ENCODE measurements at regions not wholly inside any gene's neighbourhood (a gene's known extent, or its start where the extent isn't known, plus 50 kb on each side); places are given as distances from the start of the nearest gene placed in this dataset.
A peak's percentile ranks its signal among the peaks of the same experiment; 100 is the strongest.

DNA sequence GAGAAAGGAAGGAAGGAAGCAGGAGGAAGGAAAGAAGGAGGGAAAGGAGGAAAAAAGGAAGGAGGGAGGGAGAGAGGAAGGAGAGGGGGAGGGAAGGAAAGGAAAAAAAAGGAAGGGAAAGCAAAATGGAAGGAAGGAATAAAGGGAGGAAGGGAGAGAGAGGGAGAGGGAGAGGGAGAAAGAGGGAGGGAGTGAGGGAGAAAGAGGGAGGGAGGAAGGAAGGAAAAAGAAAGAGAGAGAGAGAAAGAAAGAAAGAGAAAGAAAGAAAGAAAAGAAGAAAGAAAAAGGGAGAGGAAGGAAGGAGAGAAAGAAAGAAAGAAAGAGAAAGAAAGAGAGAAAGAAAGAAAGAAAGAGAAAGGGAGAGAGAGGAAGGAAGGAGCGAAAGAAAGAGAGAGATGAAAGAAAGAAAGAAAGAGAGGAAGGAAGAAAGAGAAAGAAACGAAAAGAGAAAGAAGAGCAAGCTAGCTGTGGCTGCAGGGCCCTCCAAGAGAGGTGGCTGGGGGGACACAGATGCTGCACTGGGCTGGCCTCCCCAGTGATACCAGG lies 472.4 kb upstream of the MGMT start:
- DNase-seq: no peak

- no peak for DNase-seq
Measured at GRCh38 chr10:128995676-128996075, 471.4 kb upstream of the MGMT start.

DNA sequence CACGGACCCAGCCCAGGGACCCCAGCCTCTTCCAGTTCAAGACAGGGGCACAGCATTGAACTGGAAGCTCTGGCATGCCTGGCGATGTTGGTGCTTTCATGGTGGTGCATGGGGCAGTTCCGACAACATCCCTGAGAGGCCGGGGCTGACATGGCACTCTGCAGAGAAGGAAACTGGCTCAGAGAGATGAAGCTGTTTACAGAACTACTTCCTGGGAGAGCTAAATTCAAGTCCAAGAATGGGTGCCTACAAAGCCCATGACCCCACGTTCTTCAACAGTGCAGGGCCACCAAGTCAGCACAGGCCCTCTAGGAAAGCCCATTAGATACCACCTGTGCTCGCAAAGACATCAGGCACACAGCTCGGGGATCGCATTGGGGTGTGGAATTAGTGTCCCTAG lies 470.9 kb upstream of the MGMT start:
- no peak for DNase-seq

DNA sequence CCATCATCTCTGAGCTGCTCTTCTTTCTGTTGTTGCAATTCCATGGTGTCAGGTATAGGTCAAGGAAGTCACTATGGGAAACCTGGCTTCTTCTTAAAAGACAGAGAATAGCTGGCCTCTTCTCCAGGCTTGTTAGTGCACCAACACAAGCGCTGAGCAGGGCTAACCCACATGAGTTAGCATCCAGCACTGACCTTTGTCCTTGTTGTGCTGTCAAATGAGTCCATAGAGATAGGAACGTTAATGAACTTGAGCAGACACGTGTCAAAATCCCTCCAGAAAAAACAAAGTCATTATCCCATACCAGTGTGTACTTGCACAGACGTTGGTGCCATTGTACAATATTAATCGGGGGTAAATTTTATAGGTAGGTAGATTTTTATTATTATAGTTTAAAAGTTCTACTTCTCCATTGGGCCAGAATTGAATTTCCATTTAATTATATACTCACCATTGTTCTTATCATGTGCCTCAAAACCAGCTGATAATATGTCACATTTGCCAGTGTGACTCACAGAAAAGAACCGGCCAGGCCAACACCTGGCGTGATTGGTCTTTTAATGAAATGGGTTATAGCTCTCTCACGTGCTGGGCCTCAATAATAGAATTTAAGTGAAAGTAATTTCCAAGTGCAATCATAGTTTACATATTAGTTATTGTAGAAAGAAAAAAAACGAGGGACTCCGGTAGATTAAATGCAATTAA lies 468.8 kb upstream of the MGMT start:
- DNase-seq: no peak

GRCh38 chr10:129004398-129004797 lies 462.6 kb upstream of the MGMT start:
- DNase-seq: no peak

DNA sequence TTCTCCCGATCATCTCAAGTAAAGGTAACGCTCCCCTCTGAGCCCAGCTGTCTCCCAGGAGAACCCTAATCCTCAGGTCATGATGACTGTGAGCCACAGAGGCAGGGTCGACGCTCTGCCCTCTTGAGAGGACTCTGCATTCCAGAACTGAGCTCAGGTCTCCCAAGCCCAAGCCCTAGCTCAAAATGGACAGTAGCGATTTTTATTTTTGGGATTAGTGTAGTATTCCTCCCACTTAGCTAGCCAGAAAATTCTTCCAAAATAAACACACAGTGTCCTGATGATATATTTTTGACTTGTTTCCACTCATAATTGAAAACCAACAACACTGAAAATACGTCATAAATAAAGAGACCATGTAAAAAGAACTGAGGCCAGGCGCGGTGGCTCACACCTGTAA lies 462.0 kb upstream of the MGMT start:
- no peak for DNase-seq

DNA sequence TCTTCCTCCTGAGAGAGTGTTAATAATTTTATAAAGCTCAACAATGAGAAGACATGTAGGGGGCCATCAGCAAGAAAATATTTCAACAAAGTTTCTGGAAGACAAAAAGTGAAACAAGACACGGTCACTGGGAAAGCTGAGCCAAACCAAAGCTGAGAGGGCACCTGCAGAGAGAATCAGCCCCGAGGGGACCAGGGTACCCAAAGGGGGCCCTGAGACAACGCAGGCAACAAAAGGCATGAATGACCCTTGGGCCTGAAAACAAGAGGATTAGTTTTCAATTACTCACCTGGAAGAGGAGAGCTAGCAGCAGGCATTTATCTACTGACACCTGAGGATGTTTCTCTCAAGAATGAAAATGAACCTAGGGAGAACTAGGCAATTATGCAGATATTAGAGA lies 461.2 kb upstream of the MGMT start:
- DNase-seq: no peak

DNA sequence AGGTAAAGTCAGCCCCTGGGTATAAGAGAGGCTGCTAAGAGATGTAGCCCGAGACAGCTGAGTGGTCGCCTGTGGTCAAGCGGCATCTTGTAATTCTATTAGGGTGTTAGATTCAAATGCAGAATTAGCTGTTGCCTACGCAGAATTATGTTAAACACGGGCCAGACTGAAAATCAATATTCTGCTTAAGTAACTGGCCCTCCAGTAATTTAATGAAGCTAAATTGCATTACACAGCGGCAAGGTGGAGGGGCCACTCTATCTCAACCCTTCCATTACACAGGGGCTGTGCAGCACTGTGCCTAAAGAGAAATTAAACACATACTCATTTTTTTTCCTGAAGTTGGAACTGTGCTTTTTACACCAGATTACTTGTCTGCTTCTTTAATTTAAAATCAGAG lies 448.5 kb upstream of the MGMT start:
- no peak for DNase-seq

DNA sequence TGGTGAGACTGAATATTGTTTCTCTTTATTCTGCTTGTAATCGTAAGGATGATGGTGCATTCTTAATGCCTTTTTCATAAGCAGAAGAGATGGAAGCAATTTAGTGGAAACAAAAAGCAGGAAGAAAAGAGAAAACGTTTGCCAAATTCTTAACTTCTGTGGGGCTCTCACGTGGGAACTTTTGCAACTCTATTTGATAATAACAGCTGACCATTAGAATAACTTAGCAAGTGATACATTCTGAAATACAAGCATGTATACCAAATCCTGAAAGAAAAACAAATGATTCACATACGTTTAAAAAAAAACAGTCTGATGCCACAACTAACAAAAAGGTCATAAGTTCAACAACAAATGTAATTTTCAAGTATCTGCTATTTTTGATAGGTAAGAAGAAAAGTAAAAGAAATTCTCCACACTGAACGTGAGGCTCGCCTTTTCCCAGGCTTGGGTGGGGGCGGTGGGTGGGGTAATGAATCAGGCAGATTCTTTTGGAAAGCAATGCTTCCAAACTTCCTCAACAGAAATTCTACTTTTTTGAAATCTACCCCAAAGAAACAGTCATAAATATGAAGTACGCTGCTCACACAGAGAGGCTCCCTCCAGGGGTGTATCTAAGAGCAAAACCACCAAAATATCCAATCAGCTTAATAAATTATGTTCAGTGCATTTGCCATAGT lies 446.2 kb upstream of the MGMT start:
- DNase-seq: no peak

GRCh38 chr10:129021594-129022304 lies 445.3 kb upstream of the MGMT start:
- DNase-seq: no peak

DNA sequence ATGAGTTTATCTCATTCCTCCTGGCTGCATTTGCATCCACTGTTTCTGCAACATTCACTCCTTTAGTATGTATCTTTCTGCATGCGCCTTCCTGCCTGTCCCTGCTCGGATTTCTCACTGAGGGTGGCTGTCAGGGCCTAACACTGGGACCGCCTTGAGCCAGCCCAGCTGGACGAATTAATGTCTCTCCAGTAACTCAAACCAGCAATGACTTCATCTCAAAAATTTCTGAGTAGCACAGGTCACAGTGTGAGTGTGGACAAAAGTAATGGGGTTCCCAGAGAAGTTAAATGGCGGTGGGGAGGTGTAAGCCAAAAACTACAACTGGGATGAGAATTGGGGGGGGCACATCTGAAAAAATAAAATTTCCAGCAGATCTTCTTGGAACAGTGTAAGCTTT lies 444.0 kb upstream of the MGMT start:
- no peak for DNase-seq

DNA sequence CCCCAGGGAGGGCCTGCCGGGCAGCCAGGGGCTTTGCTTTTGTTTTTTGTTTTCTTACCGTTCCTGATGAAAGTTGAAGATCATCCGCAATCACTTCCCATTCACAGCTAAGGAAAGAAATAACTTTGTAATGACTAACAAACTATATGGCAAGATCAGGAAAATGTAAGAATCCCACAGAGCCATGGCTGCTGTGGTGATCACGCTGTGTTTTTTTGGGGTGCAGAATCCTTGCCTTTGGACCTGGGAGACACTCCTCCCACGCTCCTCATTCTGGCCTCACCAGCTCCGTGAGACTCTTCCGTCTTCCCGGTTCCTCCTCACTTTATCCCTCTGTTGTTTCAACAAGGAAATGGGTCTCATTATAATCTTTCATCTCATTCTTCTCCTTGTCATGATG lies 443.0 kb upstream of the MGMT start:
- DNase-seq: no peak

DNA sequence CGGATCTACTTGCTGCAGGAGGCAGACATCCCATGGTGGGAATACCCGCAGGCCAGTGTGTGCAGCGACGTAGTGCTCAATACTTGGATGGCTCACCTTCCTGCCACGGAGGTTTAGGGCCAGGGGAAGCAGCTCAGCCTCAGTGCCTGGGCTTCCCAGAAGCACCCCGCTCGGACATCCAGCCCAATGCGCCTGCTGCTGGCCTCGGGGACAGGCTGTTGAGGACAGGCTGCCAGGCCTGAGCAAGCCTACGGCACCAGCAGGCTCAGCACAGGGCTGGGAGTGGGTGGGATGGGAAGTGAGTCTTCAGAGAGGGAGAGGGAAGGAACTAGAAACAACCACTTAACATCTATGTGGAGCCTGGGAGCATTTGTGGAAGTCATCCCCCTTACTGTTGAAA lies 441.3 kb upstream of the MGMT start:
- DNase-seq: no peak

DNA sequence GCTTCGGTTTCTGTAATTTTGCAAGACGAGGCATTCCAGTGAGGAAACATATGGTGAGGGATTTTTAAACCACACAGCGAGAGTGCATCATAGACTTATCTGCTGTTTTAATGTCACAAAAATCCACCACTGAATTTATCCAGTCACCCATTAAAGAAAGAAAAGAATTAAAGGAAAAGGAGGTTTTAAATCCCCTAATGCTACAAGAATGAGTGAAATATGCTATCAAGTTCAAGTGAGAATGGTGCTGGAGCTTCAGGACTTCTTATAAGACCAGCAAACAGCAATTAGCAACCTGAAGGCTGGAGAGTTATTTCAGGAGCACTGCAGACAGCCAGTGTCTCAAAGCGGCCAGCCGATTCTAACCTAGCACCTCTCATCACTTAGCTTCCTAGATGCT lies 439.1 kb upstream of the MGMT start:
- no peak for DNase-seq

DNA sequence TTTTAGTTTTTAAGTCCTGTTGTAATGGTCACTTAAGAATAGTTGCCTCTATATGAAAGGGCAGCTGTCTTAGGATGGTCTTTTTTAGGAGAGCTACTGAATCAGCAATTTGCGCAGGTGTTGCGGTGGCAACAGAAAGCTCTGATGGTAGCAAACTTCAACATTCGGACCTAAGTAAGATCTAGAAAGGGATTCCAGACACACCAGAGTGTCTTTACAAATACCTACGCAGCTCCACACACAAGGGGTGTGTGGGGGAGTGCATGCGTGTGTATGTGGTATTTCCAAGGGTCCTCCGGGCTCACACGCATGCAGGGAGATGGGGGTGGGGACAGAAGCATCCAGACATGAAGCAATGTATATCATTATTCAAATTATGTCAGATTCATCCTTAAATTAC lies 438.6 kb upstream of the MGMT start:
- DNase-seq: no peak

DNA sequence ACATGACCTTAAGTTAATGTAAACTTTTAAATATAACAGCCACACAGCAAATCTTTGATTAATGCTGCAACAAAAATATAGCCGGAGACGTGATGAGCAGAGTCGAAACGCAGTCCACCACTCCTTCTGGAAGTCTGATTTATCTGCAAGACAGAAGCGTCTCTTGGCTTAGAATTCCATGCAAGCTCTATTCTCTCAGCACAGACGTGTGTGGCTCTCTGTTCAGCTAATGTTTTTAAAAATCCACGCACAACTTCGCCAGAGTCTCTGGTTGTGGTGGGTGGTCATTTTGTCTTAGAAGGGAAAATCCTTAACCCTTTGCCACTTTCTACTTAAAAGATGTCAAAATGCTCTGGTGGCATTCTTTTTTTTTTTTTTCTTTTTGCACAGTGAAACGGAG lies 438.0 kb upstream of the MGMT start:
- no peak for DNase-seq

GRCh38 chr10:129029851-129030602 lies 437.0 kb upstream of the MGMT start:
- DNase-seq: no peak

DNA sequence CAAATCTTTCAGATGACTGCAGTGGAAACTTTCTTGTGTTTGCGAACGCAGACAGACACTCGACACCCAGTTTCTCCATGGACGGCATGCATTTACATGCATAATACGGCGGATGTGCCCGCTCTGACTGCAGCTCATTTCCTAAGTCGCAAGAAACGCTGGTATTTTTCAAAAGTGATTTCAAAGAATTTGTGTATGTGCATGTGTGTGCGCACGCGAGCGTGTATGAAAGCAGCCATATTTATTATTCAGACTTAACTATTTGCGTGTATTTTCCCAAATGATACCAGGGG lies 436.5 kb upstream of the MGMT start:
- no peak for DNase-seq

- peak; percentile 34 for DNase-seq
Measured at GRCh38 chr10:129030996-129031843, 435.8 kb upstream of the MGMT start.

GRCh38 chr10:129031844-129032150 lies 435.2 kb upstream of the MGMT start:
- DNase-seq: no peak

DNA sequence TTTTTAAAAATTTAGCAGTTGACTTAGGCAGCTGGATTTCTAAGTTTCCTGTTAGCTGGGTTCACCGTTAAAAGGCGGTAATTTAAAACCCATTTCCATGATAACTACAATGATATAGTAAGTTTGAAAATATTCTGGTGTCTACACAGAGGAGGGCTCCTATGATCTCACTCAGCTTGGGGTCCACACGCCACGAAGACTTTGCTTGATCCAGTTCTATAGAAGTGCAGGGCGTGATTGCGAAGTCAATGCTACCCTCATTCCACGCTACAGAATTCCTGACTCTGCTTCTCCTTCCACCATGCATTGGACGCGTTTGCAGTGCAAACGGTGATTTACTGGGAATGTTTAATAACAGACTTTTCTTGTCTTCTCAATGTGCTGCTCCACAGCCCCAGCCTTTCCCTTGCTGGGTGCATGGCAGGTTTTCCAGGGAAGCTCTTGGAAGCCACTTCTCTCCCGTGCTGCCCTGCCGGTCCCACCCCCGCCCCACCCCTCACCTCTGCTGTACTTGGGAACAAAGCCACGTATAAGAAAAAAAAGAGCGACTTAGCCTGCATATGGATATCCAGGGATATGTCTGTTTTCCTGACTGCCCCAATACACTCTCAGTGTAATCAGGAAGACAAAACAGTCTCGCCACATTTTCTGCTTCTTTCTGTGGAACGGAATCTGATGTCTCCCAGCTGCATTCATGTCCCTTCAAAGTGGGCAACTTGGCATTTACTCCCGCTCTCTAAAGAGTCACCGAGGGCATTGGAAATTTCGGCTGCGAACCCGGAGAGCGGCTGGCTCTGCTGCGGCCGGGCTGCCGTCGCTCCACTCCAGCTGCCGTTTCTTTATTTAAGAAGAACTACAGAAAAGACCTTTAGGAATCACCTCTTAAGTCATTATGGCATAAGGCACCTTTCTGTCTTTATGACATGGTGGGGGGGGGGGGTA lies 434.4 kb upstream of the MGMT start:
- no peak for DNase-seq

- DNase-seq: no peak
Measured at GRCh38 chr10:129033340-129033739, 433.7 kb upstream of the MGMT start.

Data from DMS53 (cell line).